ENCODE measurements at regions not wholly inside any gene's neighbourhood (a gene's known extent, or its start where the extent isn't known, plus 50 kb on each side); places are given as distances from the start of the nearest gene placed in this dataset.

DNA sequence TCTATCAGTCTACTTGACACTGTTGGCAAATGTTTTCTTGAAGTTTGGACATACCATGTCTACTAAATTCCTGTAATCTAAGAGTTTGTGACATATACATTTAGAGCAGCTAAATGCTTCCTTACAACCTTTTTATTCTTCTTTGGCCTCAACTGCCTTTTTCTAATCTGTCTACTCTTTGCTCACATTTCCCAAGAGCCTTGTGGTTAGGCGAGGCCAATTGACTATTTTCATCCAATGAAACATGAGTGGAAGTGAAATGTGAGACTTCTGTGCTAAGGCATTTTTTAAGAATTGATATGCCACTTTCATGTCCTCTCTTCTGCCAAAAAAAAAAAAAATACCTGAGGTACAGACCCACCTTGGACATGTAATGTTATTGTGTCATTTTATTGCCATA lies 158.2 kb upstream of the MCHR2 start:
- no peaks in the 10 kb centered on the region for H3K9me3 Mint-ChIP-seq
- DNase-seq: no peak
- H3K4me1 Mint-ChIP-seq: no peaks in the 10 kb centered on the region
- H3K27ac Mint-ChIP-seq: no peak overlapping the region
- H3K36me3 Mint-ChIP-seq: no peaks in the 10 kb centered on the region
- peaks cover 0 to 5% (median 3%) of the 10 kb centered on the region in 3 donors for H3K27me3 Mint-ChIP-seq (ENCODE audit: low read depth in 3 of 3)
- no peak overlapping the region for H3K4me3 Mint-ChIP-seq

GRCh38 chr6:100144991-100145390 lies 151.0 kb upstream of the MCHR2 start:
- Mint-ChIP-seq H3K27ac (no peak overlapping the region), H3K27me3 (ENCODE audit: low read depth in 3 of 3) (peaks cover 0 to 3% (median 2%) of the 10 kb centered on the region in 3 donors), H3K9me3 (peaks cover 0 to 4% (median 1%) of the 10 kb centered on the region in 6 donors), H3K4me3 (no peak overlapping the region), H3K36me3 (no peaks in the 10 kb centered on the region), H3K4me1 (no peaks in the 10 kb centered on the region)
- DNase-seq: no peak

DNA sequence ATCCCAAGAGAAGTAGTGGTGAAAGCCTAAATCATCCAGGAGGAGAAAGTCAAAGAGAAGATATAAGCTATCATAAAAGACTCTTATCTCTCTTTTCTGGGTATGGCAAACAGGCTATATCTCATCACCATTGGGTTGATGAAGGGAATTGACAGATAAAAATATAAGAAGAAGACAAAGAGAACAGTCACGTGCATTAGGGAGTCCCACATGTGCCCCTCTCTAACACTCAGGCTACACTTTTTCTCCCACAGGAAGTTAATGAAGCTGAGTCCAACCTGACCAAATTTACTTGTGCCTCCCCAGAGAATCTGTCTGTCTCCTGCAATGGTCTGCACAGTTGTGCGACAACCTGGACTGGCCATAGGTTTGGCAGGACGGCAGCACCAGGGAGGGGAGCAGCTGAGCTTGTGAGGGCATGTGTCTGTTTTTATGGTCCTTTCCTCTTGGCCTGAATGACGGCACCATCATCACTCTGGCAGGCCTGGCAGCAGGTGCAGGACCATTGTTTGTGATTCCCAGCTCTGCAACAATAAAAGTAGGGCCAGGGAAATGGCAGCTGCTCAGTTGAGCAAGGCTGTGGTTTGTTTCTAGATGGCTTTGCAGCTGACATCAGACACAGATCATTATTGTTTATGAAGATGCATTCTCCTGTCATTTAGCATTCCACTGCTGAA lies 144.5 kb upstream of the MCHR2 start:
- DNase-seq: no peak
- Mint-ChIP-seq H3K36me3 (no peaks in the 10 kb centered on the region), H3K9me3 (peaks cover 0 to 6% (median 1%) of the 10 kb centered on the region in 6 donors), H3K27me3 (ENCODE audit: low read depth in 3 of 3) (peaks cover 0 to 2% (median 2%) of the 10 kb centered on the region in 3 donors), H3K27ac (no peak overlapping the region), H3K4me1 (no peaks in the 10 kb centered on the region), H3K4me3 (no peak overlapping the region)

DNA sequence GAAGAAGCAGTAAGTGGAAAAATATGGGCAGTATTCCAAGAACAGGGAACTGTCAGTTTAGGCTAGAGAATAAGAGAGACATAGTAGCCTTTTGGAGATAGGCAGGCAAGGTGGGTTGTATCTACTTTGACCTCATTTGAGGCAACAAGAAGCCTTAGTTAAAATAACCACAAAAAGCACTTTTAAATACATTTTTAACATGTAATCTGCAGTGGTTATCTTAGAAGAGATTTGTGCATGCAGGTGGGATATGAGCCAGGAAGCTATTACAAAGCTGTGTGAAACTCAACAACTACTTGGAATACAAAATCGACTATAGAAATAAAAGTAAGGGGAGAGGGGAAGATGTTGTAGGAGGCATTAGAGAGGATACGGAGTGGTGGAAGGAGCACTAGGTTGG lies 143.7 kb upstream of the MCHR2 start:
- Mint-ChIP-seq H3K27me3 (ENCODE audit: low read depth in 3 of 3) (peaks cover 0 to 4% (median 2%) of the 10 kb centered on the region in 3 donors), H3K4me1 (no peaks in the 10 kb centered on the region), H3K9me3 (peaks cover 0 to 6% (median 1%) of the 10 kb centered on the region in 6 donors), H3K27ac (no peak overlapping the region), H3K36me3 (no peaks in the 10 kb centered on the region), H3K4me3 (no peak overlapping the region)
- DNase-seq: no peak

GRCh38 chr6:100136590-100136989 lies 142.6 kb upstream of the MCHR2 start:
- H3K27me3 Mint-ChIP-seq (ENCODE audit: low read depth in 3 of 3): peaks cover 0 to 4% (median 2%) of the 10 kb centered on the region in 3 donors
- no peak for DNase-seq
- H3K4me1 Mint-ChIP-seq: no peaks in the 10 kb centered on the region
- H3K9me3 Mint-ChIP-seq: peaks cover 0 to 6% (median 3%) of the 10 kb centered on the region in 6 donors
- H3K27ac Mint-ChIP-seq: no peak overlapping the region
- no peaks in the 10 kb centered on the region for H3K36me3 Mint-ChIP-seq
- no peak overlapping the region for H3K4me3 Mint-ChIP-seq

- DNase-seq: no peak
- Mint-ChIP-seq H3K9me3 (peaks cover 2 to 9% (median 6%) of the 10 kb centered on the region in 6 donors), H3K27ac (no peak overlapping the region), H3K36me3 (no peaks in the 10 kb centered on the region), H3K4me3 (no peak overlapping the region), H3K4me1 (no peaks in the 10 kb centered on the region), H3K27me3 (ENCODE audit: low read depth in 3 of 3) (peaks cover 0 to 4% (median 2%) of the 10 kb centered on the region in 3 donors)
Measured at GRCh38 chr6:100135977-100136376, 142.0 kb upstream of the MCHR2 start.

GRCh38 chr6:100134703-100135102 lies 140.7 kb upstream of the MCHR2 start:
- H3K4me1 Mint-ChIP-seq: no peaks in the 10 kb centered on the region
- no peaks in the 10 kb centered on the region for H3K36me3 Mint-ChIP-seq
- no peak overlapping the region for H3K27ac Mint-ChIP-seq
- H3K27me3 Mint-ChIP-seq (ENCODE audit: low read depth in 3 of 3): peaks cover 0 to 7% (median 2%) of the 10 kb centered on the region in 3 donors
- DNase-seq: no peak
- no peak overlapping the region for H3K4me3 Mint-ChIP-seq
- H3K9me3 Mint-ChIP-seq: peaks cover 3 to 13% (median 7%) of the 10 kb centered on the region in 6 donors

DNA sequence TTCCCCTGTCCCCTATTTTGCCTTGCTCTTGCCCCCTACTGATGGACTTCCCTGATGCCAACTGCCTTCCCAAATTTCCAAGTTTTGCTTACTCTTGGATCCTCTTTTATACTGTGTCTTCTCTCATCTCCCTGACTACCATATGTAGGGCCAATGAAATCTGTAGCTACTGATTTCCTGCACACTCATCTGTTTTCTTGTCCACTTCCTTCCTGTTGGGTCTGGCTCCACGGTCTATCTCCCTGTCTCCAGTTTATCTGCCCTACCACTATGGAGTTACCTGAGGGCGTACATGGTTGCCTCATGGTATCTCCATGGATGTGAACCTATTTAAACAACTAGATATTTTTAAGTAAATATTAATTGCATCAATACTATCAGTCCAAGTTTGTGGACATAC lies 140.3 kb upstream of the MCHR2 start:
- peaks cover 3 to 13% (median 7%) of the 10 kb centered on the region in 6 donors for H3K9me3 Mint-ChIP-seq

DNA sequence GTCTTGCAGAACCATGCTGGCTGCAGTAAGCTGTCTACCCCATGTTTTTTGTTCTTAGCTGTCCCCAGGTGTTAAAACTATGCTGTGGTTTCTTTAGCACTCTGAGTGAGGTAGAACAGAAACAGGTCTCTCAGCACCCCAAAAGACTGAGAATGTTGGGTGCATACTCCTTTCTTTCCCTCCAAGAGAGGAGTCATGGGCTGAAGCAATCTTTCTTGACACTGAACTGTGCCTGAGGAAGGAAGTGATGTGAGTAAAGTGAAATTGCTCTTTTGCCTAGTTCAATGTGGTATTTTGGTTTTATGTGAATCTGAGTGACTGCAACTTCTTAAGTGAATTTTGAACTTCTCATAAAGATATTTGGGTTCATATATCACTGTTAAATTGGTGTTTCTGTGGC lies 138.0 kb upstream of the MCHR2 start:
- no peak overlapping the region for H3K4me3 Mint-ChIP-seq
- no peaks in the 10 kb centered on the region for H3K4me1 Mint-ChIP-seq
- H3K27ac Mint-ChIP-seq: no peak overlapping the region
- H3K36me3 Mint-ChIP-seq: no peaks in the 10 kb centered on the region
- H3K9me3 Mint-ChIP-seq: peaks cover 2 to 13% (median 5%) of the 10 kb centered on the region in 6 donors
- H3K27me3 Mint-ChIP-seq (ENCODE audit: low read depth in 3 of 3): peaks cover 0 to 5% (median 2%) of the 10 kb centered on the region in 3 donors
- DNase-seq: no peak

More for the DNA sequence above, 140.3 kb upstream of the MCHR2 start:
- H3K4me3 Mint-ChIP-seq: no peak overlapping the region
- no peak overlapping the region for H3K27ac Mint-ChIP-seq
- H3K36me3 Mint-ChIP-seq: no peaks in the 10 kb centered on the region
- H3K4me1 Mint-ChIP-seq: no peaks in the 10 kb centered on the region
- H3K27me3 Mint-ChIP-seq (ENCODE audit: low read depth in 3 of 3): peaks cover 0 to 7% (median 2%) of the 10 kb centered on the region in 3 donors
- DNase-seq: no peak

GRCh38 chr6:100130630-100131029 lies 136.6 kb upstream of the MCHR2 start:
- no peak overlapping the region for H3K27ac Mint-ChIP-seq
- no peaks in the 10 kb centered on the region for H3K36me3 Mint-ChIP-seq
- H3K27me3 Mint-ChIP-seq (ENCODE audit: low read depth in 3 of 3): peaks cover 0 to 7% (median 2%) of the 10 kb centered on the region in 3 donors
- H3K4me3 Mint-ChIP-seq: no peak overlapping the region
- DNase-seq: no peak
- H3K4me1 Mint-ChIP-seq: no peaks in the 10 kb centered on the region
- H3K9me3 Mint-ChIP-seq: peaks cover 2 to 13% (median 5%) of the 10 kb centered on the region in 6 donors

- no peaks in the 10 kb centered on the region for H3K36me3 Mint-ChIP-seq
Measured at GRCh38 chr6:100126790-100127484, 132.9 kb upstream of the MCHR2 start.

DNA sequence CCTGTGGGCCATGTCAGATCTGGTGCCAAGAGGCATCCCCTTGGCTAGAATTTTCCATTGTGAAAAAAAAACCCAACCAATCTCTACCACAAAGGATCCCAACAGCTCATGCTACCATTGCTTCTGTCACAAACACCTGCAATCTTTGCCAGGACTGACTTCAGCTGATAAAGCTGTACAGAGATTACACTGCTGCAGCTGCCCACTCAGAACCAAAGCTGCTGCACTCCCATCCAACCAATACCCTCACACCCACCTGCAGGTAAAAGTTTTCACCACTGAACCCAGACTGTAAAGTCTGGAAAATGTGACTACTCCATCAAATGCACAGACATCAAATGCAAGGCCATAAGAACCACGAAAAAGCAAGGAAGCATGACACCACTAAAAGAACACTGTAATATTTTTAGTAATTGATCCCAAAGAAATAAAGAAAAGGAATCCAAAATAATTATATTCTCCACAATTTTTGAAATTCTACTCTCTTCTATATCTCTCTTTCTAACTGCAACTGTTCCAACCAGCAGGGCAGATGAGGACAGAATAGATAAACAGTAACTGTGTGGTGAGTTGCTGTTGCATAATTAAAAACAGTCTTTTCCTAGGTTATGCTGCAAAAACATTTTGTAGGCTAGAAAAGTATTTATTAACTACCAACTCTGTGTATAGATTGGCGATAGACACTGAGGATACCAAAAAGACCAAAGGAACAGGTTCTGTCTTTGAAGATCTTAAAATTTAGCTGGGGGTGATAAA lies 128.0 kb upstream of the MCHR2 start:
- Mint-ChIP-seq H3K27me3 (ENCODE audit: low read depth in 3 of 3) (peaks cover 0 to 4% (median 1%) of the 10 kb centered on the region in 3 donors), H3K4me3 (no peak overlapping the region), H3K4me1 (no peaks in the 10 kb centered on the region), H3K36me3 (no peaks in the 10 kb centered on the region), H3K27ac (no peak overlapping the region), H3K9me3 (peaks cover 0 to 1% (median 0%) of the 10 kb centered on the region in 6 donors)
- DNase-seq: no peak

More at GRCh38 chr6:100126790-100127484, 132.9 kb upstream of the MCHR2 start:
- Mint-ChIP-seq H3K27me3 (ENCODE audit: low read depth in 3 of 3) (peaks cover 0 to 5% (median 2%) of the 10 kb centered on the region in 3 donors), H3K4me3 (no peak overlapping the region), H3K9me3 (peaks cover 0 to 13% (median 4%) of the 10 kb centered on the region in 6 donors), H3K4me1 (no peaks in the 10 kb centered on the region), H3K27ac (no peak overlapping the region)
- DNase-seq: no peak

GRCh38 chr6:100119261-100119660 lies 125.2 kb upstream of the MCHR2 start:
- H3K36me3 Mint-ChIP-seq: no peaks in the 10 kb centered on the region
- no peaks in the 10 kb centered on the region for H3K4me1 Mint-ChIP-seq
- H3K4me3 Mint-ChIP-seq: no peak overlapping the region
- H3K9me3 Mint-ChIP-seq: peaks cover 0 to 3% (median 0%) of the 10 kb centered on the region in 6 donors
- no peak for DNase-seq
- H3K27me3 Mint-ChIP-seq (ENCODE audit: low read depth in 3 of 3): peaks cover 0 to 3% (median 2%) of the 10 kb centered on the region in 3 donors
- H3K27ac Mint-ChIP-seq: no peak overlapping the region

- Mint-ChIP-seq H3K4me3 (no peak overlapping the region), H3K27ac (no peak overlapping the region), H3K27me3 (ENCODE audit: low read depth in 3 of 3) (peaks cover 0 to 3% (median 2%) of the 10 kb centered on the region in 3 donors), H3K36me3 (no peaks in the 10 kb centered on the region), H3K9me3 (peaks cover 0 to 3% (median 0%) of the 10 kb centered on the region in 6 donors), H3K4me1 (no peaks in the 10 kb centered on the region)
- no peak for DNase-seq
Measured at GRCh38 chr6:100118301-100118700, 124.3 kb upstream of the MCHR2 start.
